Mesendoderm (in vitro differentiated cells): ENCODE measurements at regions not wholly inside any gene's neighbourhood (a gene's known extent, or its start where the extent isn't known, plus 50 kb on each side); places are given as distances from the start of the nearest gene placed in this dataset.

Source experiments
- DNase-seq: peaks from one replicate; pipeline ENCODE4 v3.0.0; 2013
- H2AK5ac ChIP-seq: 2 replicates; pipeline ENCODE4 v1.6.1; 2013; ENCODE audit warnings: low read length, inconsistent platforms
- H2BK120ac ChIP-seq: 2 replicates; pipeline ENCODE4 v1.6.1; 2013; ENCODE audit warnings: low read depth, mild to moderate bottlenecking, low read length, moderate library complexity, mixed read lengths
- H2BK15ac ChIP-seq: replicated peaks from 2 replicates; pipeline ENCODE4 v1.6.1; 2013; ENCODE audit warnings: low read depth, mild to moderate bottlenecking, moderate library complexity
- H2BK5ac ChIP-seq: 2 replicates; pipeline ENCODE4 v1.6.1; 2013; ENCODE audit warnings: low read length, inconsistent platforms
- H3K18ac ChIP-seq: 2 replicates; pipeline ENCODE4 v1.6.1; 2013; ENCODE audit warnings: mild to moderate bottlenecking, low read length, mixed read lengths
- H3K23ac ChIP-seq: one replicate; pipeline ENCODE4 v1.6.1; 2013; ENCODE audit warnings: low read length
- H3K27ac ChIP-seq: 2 replicates; pipeline ENCODE4 v1.5.1; 2013; ENCODE audit warnings: low read depth, mild to moderate bottlenecking, inconsistent platforms, low read length, moderate library complexity
- H3K27me3 ChIP-seq: 2 replicates; pipeline ENCODE4 v1.6.1; 2013; ENCODE audit warnings: low read length, control low read depth, mild to moderate bottlenecking, inconsistent platforms; ENCODE audit not compliant: insufficient read depth, poor library complexity
- H3K36me3 ChIP-seq: 2 replicates; pipeline ENCODE4 v1.6.1; 2013; ENCODE audit warnings: low read length, inconsistent platforms; ENCODE audit not compliant: control insufficient read depth, insufficient read depth
- H3K4ac ChIP-seq: one replicate; pipeline ENCODE4 v1.6.1; 2013; ENCODE audit warnings: low read depth, mild to moderate bottlenecking, low read length, moderate library complexity
- H3K4me1 ChIP-seq: 2 replicates; pipeline ENCODE4 v1.6.1; 2013; ENCODE audit warnings: low read depth, low read length, inconsistent platforms; ENCODE audit not compliant: control insufficient read depth
- H3K4me2 ChIP-seq: 2 replicates; pipeline ENCODE4 v1.6.1; 2013; ENCODE audit warnings: low read length
- H3K4me3 ChIP-seq: 2 replicates; pipeline ENCODE4 v1.5.1; 2013; ENCODE audit warnings: mild to moderate bottlenecking, low read length
- H3K56ac ChIP-seq: one replicate; pipeline ENCODE4 v1.6.1; 2013; ENCODE audit warnings: low read length
- H3K79me1 ChIP-seq: 2 replicates; pipeline ENCODE4 v1.6.1; 2013; ENCODE audit warnings: low read length, inconsistent platforms
- H3K79me2 ChIP-seq: 2 replicates; pipeline ENCODE4 v1.6.1; 2013; ENCODE audit warnings: mild to moderate bottlenecking, low read length; ENCODE audit not compliant: control insufficient read depth, insufficient read depth
- H3K9ac ChIP-seq: 2 replicates; pipeline ENCODE4 v1.6.1; 2013; ENCODE audit warnings: low read length, inconsistent platforms
- H4K5ac ChIP-seq: one replicate; pipeline ENCODE4 v1.6.1; 2013; ENCODE audit warnings: low read length
- H4K8ac ChIP-seq: one replicate; pipeline ENCODE4 v1.6.1; 2013; ENCODE audit warnings: low read depth, mild to moderate bottlenecking, control low read depth, low read length, moderate library complexity
- whole genome bisulfite sequencing: extraction: QIAGEN DNeasy Blood & Tissue Kit; methylation state at CpG from one replicate; pipeline ENCODE4 v1.1.7; 2013; ENCODE audit warnings: low lambda C conversion rate, missing lambda C conversion rate; ENCODE audit not compliant: insufficient coverage; ENCODE audit errors: extremely low coverage; 5-methylcytosine and 5-hydroxymethylcytosine counted together

GRCh38 chr10:4266416-4267085, 481.5 kb upstream of the KLF6 start:
- no peak overlapping the region for H3K23ac ChIP-seq
- H3K27ac ChIP-seq, result no peak overlapping the region
- H2BK5ac ChIP-seq, result no peak overlapping the region
- no peak overlapping the region for H3K4me3 ChIP-seq
- H3K4me2 ChIP-seq, result no peak overlapping the region
- H4K8ac ChIP-seq, result no peak overlapping the region
- H3K9ac ChIP-seq, result no peak overlapping the region
- no peaks in the 10 kb centered on the region for H3K79me2 ChIP-seq
- H2AK5ac ChIP-seq, result no peak overlapping the region
- H4K5ac ChIP-seq, result no peak overlapping the region
- H3K27me3 ChIP-seq, result no peaks in the 10 kb centered on the region
- no peak overlapping the region for H3K18ac ChIP-seq
- no peaks in the 10 kb centered on the region for H3K4me1 ChIP-seq
- H3K79me1 ChIP-seq, result no peaks in the 10 kb centered on the region
- H3K56ac ChIP-seq, result no peak overlapping the region
- H3K36me3 ChIP-seq, result no peaks in the 10 kb centered on the region
- no peak overlapping the region for H2BK15ac ChIP-seq
- DNase-seq, result no peak
- WGBS, result no CpG with 5 or more reads among the region's 4 CpGs
- H2BK120ac ChIP-seq, result no peak overlapping the region
- no peak overlapping the region for H3K4ac ChIP-seq

GRCh38 chr10:4265964-4266363, 481.0 kb upstream of the KLF6 start:
- H3K23ac ChIP-seq, result no peak overlapping the region
- H3K18ac ChIP-seq, result no peak overlapping the region
- no peaks in the 10 kb centered on the region for H3K27me3 ChIP-seq
- no peaks in the 10 kb centered on the region for H3K79me2 ChIP-seq
- no CpG with 5 or more reads among the region's 3 CpGs for WGBS
- DNase-seq, result no peak
- H3K4me2 ChIP-seq, result no peak overlapping the region
- no peaks in the 10 kb centered on the region for H3K4me1 ChIP-seq
- no peak overlapping the region for H3K4me3 ChIP-seq
- no peaks in the 10 kb centered on the region for H3K79me1 ChIP-seq
- H3K4ac ChIP-seq, result no peak overlapping the region
- no peak overlapping the region for H4K5ac ChIP-seq
- no peak overlapping the region for H3K27ac ChIP-seq
- no peak overlapping the region for H2BK120ac ChIP-seq
- no peak overlapping the region for H2AK5ac ChIP-seq
- H3K9ac ChIP-seq, result no peak overlapping the region
- H3K56ac ChIP-seq, result no peak overlapping the region
- no peaks in the 10 kb centered on the region for H3K36me3 ChIP-seq
- no peak overlapping the region for H2BK15ac ChIP-seq
- H4K8ac ChIP-seq, result no peak overlapping the region
- H2BK5ac ChIP-seq, result no peak overlapping the region

DNA sequence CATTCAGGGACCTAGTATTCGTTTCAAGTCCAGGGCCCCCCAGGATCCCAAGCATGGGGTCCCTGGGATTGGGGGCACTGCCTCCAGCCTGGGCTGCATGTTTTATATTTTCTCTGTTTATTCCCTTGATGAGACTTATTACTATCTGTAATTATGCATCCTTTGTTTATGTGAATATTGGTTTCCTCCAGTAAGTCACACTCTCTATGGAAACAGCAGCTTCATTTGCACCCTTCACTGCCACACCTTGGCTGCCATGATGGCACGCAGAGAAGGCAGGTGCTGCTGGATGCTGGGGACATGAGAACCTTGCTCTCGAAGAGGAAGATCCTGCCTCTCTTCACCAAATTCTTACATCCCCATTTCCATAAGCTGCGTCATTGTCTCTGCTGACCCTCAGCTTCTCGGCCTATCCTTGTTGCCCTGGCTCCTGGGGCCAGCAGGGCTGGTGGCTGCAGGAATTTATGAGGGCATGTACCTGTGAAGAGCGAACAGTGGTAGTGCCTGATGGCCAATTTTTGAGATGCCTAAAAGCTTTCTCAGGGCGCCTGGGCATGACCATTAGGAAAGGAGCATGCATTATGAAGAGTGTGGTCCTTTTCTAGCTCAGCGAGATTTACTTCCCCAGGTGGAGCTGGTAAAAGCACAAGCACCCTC, 479.3 kb upstream of the KLF6 start:
- Histone ChIP-seq H3K36me3 (no peaks in the 10 kb centered on the region), H2AK5ac (no peak overlapping the region)
- DNase-seq, result no peak

GRCh38 chr10:4263601-4263921, 478.6 kb upstream of the KLF6 start:
- no peaks in the 10 kb centered on the region for H3K36me3 ChIP-seq
- no peak overlapping the region for H3K4me2 ChIP-seq
- H4K8ac ChIP-seq, result no peak overlapping the region
- H3K4me1 ChIP-seq, result no peaks in the 10 kb centered on the region
- no peak overlapping the region for H3K23ac ChIP-seq
- H3K27ac ChIP-seq, result no peak overlapping the region
- no peaks in the 10 kb centered on the region for H3K79me2 ChIP-seq
- H2BK15ac ChIP-seq, result no peak overlapping the region
- no peak overlapping the region for H4K5ac ChIP-seq
- H3K56ac ChIP-seq, result no peak overlapping the region
- no peak overlapping the region for H3K9ac ChIP-seq
- WGBS, result no CpG with 5 or more reads among the region's 3 CpGs
- no peaks in the 10 kb centered on the region for H3K27me3 ChIP-seq
- H3K4ac ChIP-seq, result no peak overlapping the region
- no peak for DNase-seq
- H3K79me1 ChIP-seq, result no peaks in the 10 kb centered on the region
- no peak overlapping the region for H3K18ac ChIP-seq
- no peak overlapping the region for H2BK120ac ChIP-seq
- H2BK5ac ChIP-seq, result no peak overlapping the region
- H3K4me3 ChIP-seq, result no peak overlapping the region
- H2AK5ac ChIP-seq, result no peak overlapping the region

More for the DNA sequence above, 479.3 kb upstream of the KLF6 start:
- Histone ChIP-seq H3K4me1 (no peaks in the 10 kb centered on the region), H2BK120ac (no peak overlapping the region), H3K4me2 (no peak overlapping the region), H3K79me1 (no peaks in the 10 kb centered on the region), H3K4ac (no peak overlapping the region), H3K27me3 (no peaks in the 10 kb centered on the region), H3K79me2 (no peaks in the 10 kb centered on the region), H3K9ac (no peak overlapping the region), H3K18ac (no peak overlapping the region), H2BK15ac (no peak overlapping the region), H3K23ac (no peak overlapping the region), H3K56ac (no peak overlapping the region), H3K27ac (no peak overlapping the region), H2BK5ac (no peak overlapping the region), H4K5ac (no peak overlapping the region), H4K8ac (no peak overlapping the region), H3K4me3 (no peak overlapping the region)
- no CpG with 5 or more reads among the region's 8 CpGs for whole genome bisulfite sequencing

GRCh38 chr10:4262870-4263600, 478.0 kb upstream of the KLF6 start:
- Histone ChIP-seq H3K36me3 (no peaks in the 10 kb centered on the region), H3K4me1 (no peaks in the 10 kb centered on the region), H2BK120ac (no peak overlapping the region), H3K79me2 (no peaks in the 10 kb centered on the region), H3K23ac (no peak overlapping the region), H4K8ac (no peak overlapping the region), H2BK15ac (no peak overlapping the region), H3K4me2 (no peak overlapping the region), H3K27me3 (no peaks in the 10 kb centered on the region), H3K9ac (no peak overlapping the region), H2BK5ac (no peak overlapping the region), H3K27ac (no peak overlapping the region), H3K18ac (no peak overlapping the region), H4K5ac (no peak overlapping the region), H3K79me1 (no peaks in the 10 kb centered on the region), H3K4ac (no peak overlapping the region), H2AK5ac (no peak overlapping the region), H3K4me3 (no peak overlapping the region), H3K56ac (no peak overlapping the region)
- no peak for DNase-seq
- WGBS, result 100% methylated on average over 1 of the region's 4 CpGs
